Smooth muscle cell (in vitro differentiated cells): ENCODE measurements at regions not wholly inside any gene's neighbourhood (a gene's known extent, or its start where the extent isn't known, plus 50 kb on each side); places are given as distances from the start of the nearest gene placed in this dataset.

Source experiments
- DNase-seq: peaks from one replicate; lab custom pipeline; 2025; ENCODE audit not compliant: unreplicated experiment; lab: John Stamatoyannopoulos, UW
- H2AFZ ChIP-seq: fragments of 200-600 bp; sonication (generic); 2 replicates; pipeline ENCODE4 v1.6.0; 2016; ENCODE audit warnings: antibody characterized with exemption, low read depth, mild to moderate bottlenecking
- H3F3A ChIP-seq: fragments of 200-600 bp; sonication (generic); 2 replicates; pipeline ENCODE4 v1.6.0; 2017; ENCODE audit warnings: antibody characterized with exemption, low read depth
- H3K27ac ChIP-seq: fragments of 200-600 bp; sonication (generic); 2 replicates; pipeline ENCODE4 v1.5.1; 2016; ENCODE audit warnings: low read depth, mild to moderate bottlenecking
- H3K27me3 ChIP-seq: fragments of 200-600 bp; sonication (generic); 2 replicates; pipeline ENCODE4 v1.6.1; 2016; ENCODE audit warnings: low read depth, mild to moderate bottlenecking
- H3K36me3 ChIP-seq: fragments of 200-600 bp; sonication (generic); 2 replicates; pipeline ENCODE4 v1.5.1; 2016; ENCODE audit warnings: low read depth
- H3K4me1 ChIP-seq: fragments of 200-600 bp; sonication (generic); 2 replicates; pipeline ENCODE4 v1.5.1; 2016; ENCODE audit warnings: low read depth
- H3K4me2 ChIP-seq: fragments of 200-600 bp; sonication (generic); 2 replicates; pipeline ENCODE4 v1.6.0; 2016; ENCODE audit warnings: mild to moderate bottlenecking
- H3K4me3 ChIP-seq: fragments of 200-600 bp; sonication (generic); 2 replicates; pipeline ENCODE4 v1.5.1; 2016; ENCODE audit warnings: mild to moderate bottlenecking
- H3K79me2 ChIP-seq: fragments of 200-600 bp; sonication (generic); 2 replicates; pipeline ENCODE4 v1.6.0; 2016; ENCODE audit warnings: low read depth, mild to moderate bottlenecking
- H3K9ac ChIP-seq: fragments of 200-600 bp; sonication (generic); 2 replicates; pipeline ENCODE4 v1.6.0; 2016; ENCODE audit warnings: low read depth
- H3K9me3 ChIP-seq: fragments of 200-600 bp; sonication (generic); replicated peaks from 2 replicates; pipeline ENCODE4 v1.5.1; 2016; ENCODE audit warnings: low read depth
- H4K20me1 ChIP-seq: fragments of 200-600 bp; sonication (generic); 2 replicates; pipeline ENCODE4 v1.6.0; 2016; ENCODE audit warnings: low read depth
- CTCF ChIP-seq: fragments of 200-600 bp; sonication (generic); IDR thresholded peaks from 2 replicates; pipeline ENCODE4 v1.5.1; 2017; ENCODE audit warnings: borderline replicate concordance, mild to moderate bottlenecking, antibody characterized with exemption; ENCODE audit not compliant: insufficient read depth, poor library complexity, severe bottlenecking
- WGBS: methylation state at CpG from one replicate; pipeline ENCODE4 v1.1.7; 2016; ENCODE audit warnings: low lambda C conversion rate; 5-methylcytosine and 5-hydroxymethylcytosine counted together

DNA sequence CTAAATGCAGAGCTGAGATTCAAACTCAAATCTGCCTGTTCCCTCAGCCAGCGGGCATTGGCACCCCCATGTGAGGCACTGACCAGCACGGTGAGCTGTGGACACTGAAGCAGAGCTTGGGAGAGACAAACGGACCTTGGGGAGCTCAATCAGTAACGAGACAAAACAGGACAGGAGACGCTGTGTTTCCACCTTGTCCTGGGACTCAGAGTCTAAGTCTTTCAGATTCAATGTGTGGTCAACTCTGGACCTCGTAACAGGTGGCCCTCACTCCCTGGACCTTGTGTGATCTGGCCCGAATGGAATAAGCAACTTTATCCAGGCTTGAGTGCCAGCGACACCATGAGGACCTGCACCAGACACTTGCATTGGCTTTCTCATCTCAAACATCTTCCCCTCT is 232.5 kb downstream of the UACA start:
- Histone ChIP-seq H3K36me3 (no peaks in the 10 kb centered on the region), H3K79me2 (no peaks in the 10 kb centered on the region), H4K20me1 (no peaks in the 10 kb centered on the region), H3K4me3 (no peak overlapping the region), H3K9ac (no peak overlapping the region), H3F3A (no peaks in the 10 kb centered on the region), H3K4me1 (peaks cover 15% of the 10 kb centered on the region), H3K4me2 (no peak overlapping the region), H3K27ac (no peak overlapping the region), H3K27me3 (peaks cover 16% of the 10 kb centered on the region), H3K9me3 (no peaks in the 10 kb centered on the region), H2AFZ (no peak overlapping the region)
- TF ChIP-seq CTCF: no peak
- no peak for DNase-seq
- 89% methylated on average over 8 of the region's 8 CpGs for WGBS

GRCh38 chr15:70530503-70530902 is 232.9 kb downstream of the UACA start:
- WGBS: 96% methylated on average over 4 of the region's 4 CpGs
- DNase-seq: no peak
- H4K20me1 ChIP-seq: no peaks in the 10 kb centered on the region
- H3K4me1 ChIP-seq: peaks cover 15% of the 10 kb centered on the region
- H3K4me3 ChIP-seq: no peak overlapping the region
- H3K27me3 ChIP-seq: peaks cover 16% of the 10 kb centered on the region
- no peak overlapping the region for H3K4me2 ChIP-seq
- TF ChIP-seq CTCF: no peak
- no peak overlapping the region for H3K9ac ChIP-seq
- no peak overlapping the region for H3K27ac ChIP-seq
- H3K9me3 ChIP-seq: no peaks in the 10 kb centered on the region
- no peaks in the 10 kb centered on the region for H3K79me2 ChIP-seq
- no peaks in the 10 kb centered on the region for H3F3A ChIP-seq
- H2AFZ ChIP-seq: no peak overlapping the region
- H3K36me3 ChIP-seq: no peaks in the 10 kb centered on the region

GRCh38 chr15:70530017-70530499 is 233.3 kb downstream of the UACA start:
- H3K27me3 ChIP-seq: peaks cover 16% of the 10 kb centered on the region
- H3K9ac ChIP-seq: no peak overlapping the region
- H3K4me2 ChIP-seq: no peak overlapping the region
- no peak overlapping the region for H2AFZ ChIP-seq
- no peaks in the 10 kb centered on the region for H4K20me1 ChIP-seq
- no peak overlapping the region for H3K27ac ChIP-seq
- no peaks in the 10 kb centered on the region for H3K36me3 ChIP-seq
- no peaks in the 10 kb centered on the region for H3F3A ChIP-seq
- H3K9me3 ChIP-seq: no peaks in the 10 kb centered on the region
- no peak for DNase-seq
- no peak overlapping the region for H3K4me3 ChIP-seq
- 93% methylated on average over 5 of the region's 5 CpGs for WGBS
- TF ChIP-seq CTCF: no peak
- no peaks in the 10 kb centered on the region for H3K79me2 ChIP-seq
- peaks cover 15% of the 10 kb centered on the region for H3K4me1 ChIP-seq

DNA sequence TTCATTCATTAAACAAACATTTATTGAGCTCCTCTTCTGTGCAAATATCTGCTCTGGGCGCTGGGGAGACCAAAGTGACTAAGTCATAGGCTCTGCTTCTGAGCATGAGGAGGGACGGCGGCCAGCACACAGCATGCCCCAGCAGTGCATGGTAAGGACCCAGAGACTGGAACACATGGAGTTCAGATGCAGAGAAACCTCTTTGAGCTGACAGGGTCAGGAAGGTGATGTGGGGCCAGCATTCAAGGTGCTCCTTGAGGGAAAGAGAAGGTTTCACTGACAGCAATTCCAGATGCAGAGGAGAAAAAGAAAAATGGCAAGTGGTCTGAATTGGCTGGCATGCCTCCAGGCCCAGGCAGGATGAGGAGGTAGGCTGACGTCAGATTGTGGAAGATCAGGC is 234.5 kb downstream of the UACA start:
- WGBS: 77% methylated on average over 4 of the region's 4 CpGs
- H3K4me1 ChIP-seq: peaks cover 15% of the 10 kb centered on the region
- H3K27me3 ChIP-seq: peaks cover 16% of the 10 kb centered on the region
- no peaks in the 10 kb centered on the region for H3K9me3 ChIP-seq
- H2AFZ ChIP-seq: no peak overlapping the region
- DNase-seq: no peak
- H3K4me3 ChIP-seq: no peak overlapping the region
- H3K4me2 ChIP-seq: peak overlapping the region; percentile 85
- H3K36me3 ChIP-seq: no peaks in the 10 kb centered on the region
- no peak overlapping the region for H3K27ac ChIP-seq
- H3K79me2 ChIP-seq: no peaks in the 10 kb centered on the region
- H3F3A ChIP-seq: no peaks in the 10 kb centered on the region
- no peaks in the 10 kb centered on the region for H4K20me1 ChIP-seq
- H3K9ac ChIP-seq: no peak overlapping the region
- TF ChIP-seq CTCF: no peak
